CD4-positive, alpha-beta T cell treated with Interleukin-17A for 1 hour (primary cell): ENCODE measurements at regions not wholly inside any gene's neighbourhood (a gene's known extent, or its start where the extent isn't known, plus 50 kb on each side); places are given as distances from the start of the nearest gene placed in this dataset.

Source experiments
- DNase-seq: peaks from one replicate; pipeline ENCODE4 v3.0.0-alpha.2; 2020

DNA sequence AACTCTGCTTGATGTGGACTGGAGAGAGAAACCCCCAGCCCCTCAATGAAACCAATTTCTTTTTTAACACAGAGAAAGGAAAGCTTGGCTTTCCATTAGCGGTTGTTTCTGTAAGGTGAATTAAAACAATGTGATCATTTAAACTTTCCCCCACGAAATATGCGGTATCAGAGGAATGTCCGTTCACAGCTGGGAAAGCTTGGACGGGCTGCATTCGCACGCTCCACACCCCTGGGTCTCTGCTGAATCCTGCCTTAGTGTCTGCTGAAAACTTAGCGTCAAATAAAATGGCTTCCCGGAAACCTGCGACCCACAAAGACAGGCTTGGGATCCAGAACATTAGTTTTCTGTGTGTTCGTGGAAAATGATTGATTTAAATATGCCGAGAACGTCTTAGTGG is 71.7 kb downstream of the C16orf95 start:
- DNase-seq = no peak

DNA sequence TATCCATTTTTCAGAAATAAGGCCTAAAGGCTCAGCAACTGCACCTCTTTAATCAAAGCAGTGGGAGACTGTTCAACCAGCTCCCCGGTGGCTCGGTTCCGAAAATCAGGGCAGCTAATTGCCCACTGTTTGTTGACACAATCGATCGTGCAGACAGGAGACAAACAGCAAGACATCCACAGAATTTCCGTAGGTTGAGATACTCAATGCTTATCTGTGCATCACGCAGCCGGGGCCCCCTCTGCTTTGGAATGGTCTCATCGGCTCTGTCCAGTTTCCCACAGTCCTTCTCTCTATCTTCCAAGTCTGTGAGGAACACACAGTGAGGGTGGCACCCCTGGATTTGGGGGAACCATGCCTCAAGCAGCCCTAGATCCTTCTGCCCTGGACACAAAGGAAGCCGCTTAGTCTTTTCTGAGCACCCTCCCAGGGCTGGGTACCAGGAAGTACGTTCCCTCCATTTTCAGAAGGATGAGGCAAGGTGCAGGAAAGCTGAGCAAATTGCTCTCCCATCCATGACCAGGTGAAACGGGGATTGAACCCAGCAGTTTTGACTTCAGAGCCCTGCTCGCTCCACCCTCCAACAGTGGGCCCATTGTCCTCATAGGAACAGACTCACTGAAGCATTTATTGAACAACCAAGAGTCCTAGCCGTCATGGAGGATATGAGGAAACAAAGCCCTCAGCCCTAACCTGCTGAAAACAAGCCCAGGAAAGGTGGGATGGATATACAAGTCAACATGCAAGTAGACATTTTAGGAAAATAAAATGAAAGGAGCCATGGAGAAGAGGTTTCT is 70.7 kb downstream of the C16orf95 start:
- no peak for DNase-seq

- DNase-seq = no peak
Measured at GRCh38 chr16:87248714-87249113, 68.5 kb downstream of the C16orf95 start.

DNA sequence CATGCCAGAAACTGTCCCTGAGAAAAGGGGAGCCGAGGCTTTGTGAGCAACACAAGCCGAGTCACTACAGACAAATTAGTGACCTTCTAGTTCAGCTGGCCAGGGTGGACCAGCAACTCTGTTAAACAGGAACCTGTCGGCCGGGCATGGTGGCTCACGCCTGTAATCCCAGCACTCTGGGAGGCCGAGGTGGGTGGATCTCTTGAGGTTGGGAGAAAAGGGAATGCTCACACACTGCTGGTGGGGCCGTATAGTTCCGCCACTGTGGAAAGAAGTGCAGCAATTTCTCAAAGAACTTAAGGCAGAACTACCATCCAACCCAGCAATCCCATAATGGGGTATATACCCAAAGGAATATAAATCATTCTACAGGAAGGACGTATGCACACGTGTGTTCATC is 67.8 kb downstream of the C16orf95 start:
- DNase-seq = no peak

- no peak for DNase-seq
Measured at GRCh38 chr16:87250431-87250960, 66.7 kb downstream of the C16orf95 start.

DNA sequence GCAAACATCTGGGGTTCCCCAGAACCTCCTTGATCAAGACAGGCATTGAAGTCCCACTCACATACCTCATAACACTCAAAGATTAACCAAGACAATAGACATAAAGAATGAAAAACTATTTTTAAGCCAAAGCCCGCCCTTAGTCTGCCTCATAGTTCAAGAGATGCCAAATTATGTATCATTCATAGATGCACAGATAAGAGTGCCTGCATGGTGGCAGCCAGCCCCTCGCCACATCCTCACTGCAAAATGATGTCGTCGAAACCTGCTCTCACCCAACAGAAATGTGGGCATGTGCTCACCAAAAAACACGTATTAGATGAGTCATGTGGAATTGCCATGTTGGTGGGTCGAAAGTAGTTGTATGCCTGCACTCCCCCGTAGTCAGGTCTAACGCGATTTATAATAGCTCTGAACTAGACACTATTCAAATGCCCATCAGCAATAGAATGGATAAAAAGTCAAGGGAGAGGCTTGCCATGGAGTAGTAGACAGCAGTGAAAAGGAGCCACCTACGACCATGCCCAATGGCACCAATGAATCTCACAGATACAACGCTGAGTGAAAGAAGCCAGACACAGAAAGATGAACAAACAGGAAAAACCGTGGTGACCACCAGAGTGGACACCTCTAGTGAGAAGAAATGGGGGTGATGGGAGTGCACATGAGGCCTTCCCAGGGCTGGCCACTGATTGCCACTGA is 64.8 kb downstream of the C16orf95 start:
- DNase-seq = no peak
